Dedifferentiated amniotic fluid mesenchymal stem cell (primary cell): ENCODE measurements at regions not wholly inside any gene's neighbourhood (a gene's known extent, or its start where the extent isn't known, plus 50 kb on each side); places are given as distances from the start of the nearest gene placed in this dataset.
"Not testable (repeated sequence)": the region's sequence is repeated elsewhere in the genome, so short reads cannot be mapped to it uniquely, and the experiment has no call there.

ENCODE experiments used
- DNase-seq: peaks from one replicate; pipeline ENCODE4 v3.0.0-alpha.2; 2016; ENCODE audit errors: extremely low spot score

GRCh38 chr14:41549821-41550607 lies 56.7 kb upstream of the LRFN5 start:
- no peak for DNase-seq

- DNase-seq = no peak
Observed at GRCh38 chr14:41549282-41549681, 57.4 kb upstream of the LRFN5 start.

GRCh38 chr14:41548666-41549065 lies 58.0 kb upstream of the LRFN5 start:
- no peak for DNase-seq

GRCh38 chr14:41541333-41541732 lies 65.3 kb upstream of the LRFN5 start:
- DNase-seq = no peak

GRCh38 chr14:41532255-41532654 lies 74.4 kb upstream of the LRFN5 start:
- DNase-seq = no peak

- no peak for DNase-seq
Observed at GRCh38 chr14:41521891-41522290, 84.8 kb upstream of the LRFN5 start.

GRCh38 chr14:41518030-41518429 lies 88.6 kb upstream of the LRFN5 start:
- DNase-seq = not testable (repeated sequence)

GRCh38 chr14:41506552-41506951 lies 100.1 kb upstream of the LRFN5 start:
- DNase-seq = no peak

- DNase-seq = no peak
Observed at GRCh38 chr14:41505491-41505890, 101.2 kb upstream of the LRFN5 start.

- DNase-seq = no peak
Observed at GRCh38 chr14:41498959-41499358, 107.7 kb upstream of the LRFN5 start.

- no peak for DNase-seq
Observed at GRCh38 chr14:41490323-41490722, 116.4 kb upstream of the LRFN5 start.

- DNase-seq = no peak
Observed at GRCh38 chr14:41489315-41489972, 117.2 kb upstream of the LRFN5 start.

GRCh38 chr14:41488401-41488800 lies 118.3 kb upstream of the LRFN5 start:
- DNase-seq = no peak

- no peak for DNase-seq
Observed at GRCh38 chr14:41482861-41483260, 123.8 kb upstream of the LRFN5 start.

GRCh38 chr14:41476526-41476925 lies 130.2 kb upstream of the LRFN5 start:
- DNase-seq = no peak

- DNase-seq = no peak
Observed at GRCh38 chr14:41461380-41461779, 145.3 kb upstream of the LRFN5 start.

- no peak for DNase-seq
Observed at GRCh38 chr14:41457393-41457792, 149.3 kb upstream of the LRFN5 start.

GRCh38 chr14:41449066-41449465 lies 157.6 kb upstream of the LRFN5 start:
- no peak for DNase-seq

GRCh38 chr14:41446008-41446407 lies 160.7 kb upstream of the LRFN5 start:
- no peak for DNase-seq

GRCh38 chr14:41423503-41423902 lies 183.2 kb upstream of the LRFN5 start:
- no peak for DNase-seq

GRCh38 chr14:41421308-41421707 lies 185.4 kb upstream of the LRFN5 start:
- DNase-seq = not testable (repeated sequence)

- no peak for DNase-seq
Observed at GRCh38 chr14:41419709-41420108, 187.0 kb upstream of the LRFN5 start.

GRCh38 chr14:41418851-41419250 lies 187.8 kb upstream of the LRFN5 start:
- no peak for DNase-seq
